Mucosa of descending colon (tissue), 3 donors: ENCODE measurements at regions not wholly inside any gene's neighbourhood (a gene's known extent, or its start where the extent isn't known, plus 50 kb on each side); places are given as distances from the start of the nearest gene placed in this dataset.

Experiments used
- ATAC-seq: fragments of 200-7000 bp; cut with Tn5 transposase; one replicate; pipeline ENCODE4 v1.9.1; 2020; ENCODE audit warnings: mild to moderate bottlenecking, moderate library complexity
- DNase-seq, 3 donors: peaks; one replicate each; pipeline ENCODE4 v3.0.0-alpha.2; 2020
- H3K36me3 ChIP-seq: fragments of 200-600 bp; one replicate; pipeline ENCODE4 v1.8.0; 2021; ENCODE audit warnings: low read depth, mild to moderate bottlenecking
- H3K4me1 ChIP-seq: fragments of 200-600 bp; one replicate; pipeline ENCODE4 v1.8.0; 2021; ENCODE audit warnings: low read depth, mild to moderate bottlenecking
- H3K4me3 ChIP-seq: fragments of 200-600 bp; one replicate; pipeline ENCODE4 v1.8.0; 2021; ENCODE audit warnings: mild to moderate bottlenecking
- H3K9me3 ChIP-seq: fragments of 200-600 bp; one replicate; pipeline ENCODE4 v1.8.0; 2021; ENCODE audit warnings: mild to moderate bottlenecking
- intact Hi-C, 2 donors: fragments of 100-400 bp; cut with DNase I in 1 of 2; cut with micrococcal nuclease in 1 of 2; formaldehyde crosslinking; loops; one replicate each; pipeline versions ENCODE4 v1.11.0 to v1.11.1; 2022; cut with DNase I, micrococcal nuclease
- TF ChIP-seq, protein P1 (sequence below): fragments of 200-600 bp; IDR thresholded peaks from one replicate; pipeline ENCODE4 v1.8.0; 2022; ENCODE audit warnings: antibody characterized with exemption, mild to moderate bottlenecking
- donor health status: DM: no; HTN: no; CAD: no; lungs with moderate emphysema.
- donor health status: DM: no; HTN: no; CAD: no.
- donor health status: DM: no; HTN: yes; CAD: no.

DNA sequence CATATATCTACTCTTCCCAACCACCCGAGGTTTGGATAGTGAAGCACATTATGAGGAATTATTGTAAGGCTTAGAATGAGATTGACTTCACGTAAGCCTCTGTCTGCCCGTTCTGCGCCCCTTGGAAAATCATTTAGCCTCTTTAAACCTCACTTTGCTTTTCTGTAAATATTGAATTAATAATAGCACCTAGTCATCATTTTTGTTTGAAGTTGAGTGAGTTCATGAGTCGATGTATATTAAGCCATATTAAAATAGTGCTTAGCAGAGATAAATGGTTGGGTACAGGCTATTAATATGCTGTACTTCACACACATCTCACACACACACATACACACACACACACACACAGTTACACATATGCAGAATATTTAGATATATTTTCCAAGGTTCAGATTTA is 344.8 kb upstream of the EYS start:
- peaks cover 13% of the 10 kb centered on the region for H3K9me3 ChIP-seq
- H3K4me1 ChIP-seq: no peaks in the 10 kb centered on the region
- H3K36me3 ChIP-seq: no peaks in the 10 kb centered on the region
- H3K4me3 ChIP-seq: no peak overlapping the region
- DNase-seq: no peak
- ATAC-seq: no peak
- TF ChIP-seq, protein P1, sequence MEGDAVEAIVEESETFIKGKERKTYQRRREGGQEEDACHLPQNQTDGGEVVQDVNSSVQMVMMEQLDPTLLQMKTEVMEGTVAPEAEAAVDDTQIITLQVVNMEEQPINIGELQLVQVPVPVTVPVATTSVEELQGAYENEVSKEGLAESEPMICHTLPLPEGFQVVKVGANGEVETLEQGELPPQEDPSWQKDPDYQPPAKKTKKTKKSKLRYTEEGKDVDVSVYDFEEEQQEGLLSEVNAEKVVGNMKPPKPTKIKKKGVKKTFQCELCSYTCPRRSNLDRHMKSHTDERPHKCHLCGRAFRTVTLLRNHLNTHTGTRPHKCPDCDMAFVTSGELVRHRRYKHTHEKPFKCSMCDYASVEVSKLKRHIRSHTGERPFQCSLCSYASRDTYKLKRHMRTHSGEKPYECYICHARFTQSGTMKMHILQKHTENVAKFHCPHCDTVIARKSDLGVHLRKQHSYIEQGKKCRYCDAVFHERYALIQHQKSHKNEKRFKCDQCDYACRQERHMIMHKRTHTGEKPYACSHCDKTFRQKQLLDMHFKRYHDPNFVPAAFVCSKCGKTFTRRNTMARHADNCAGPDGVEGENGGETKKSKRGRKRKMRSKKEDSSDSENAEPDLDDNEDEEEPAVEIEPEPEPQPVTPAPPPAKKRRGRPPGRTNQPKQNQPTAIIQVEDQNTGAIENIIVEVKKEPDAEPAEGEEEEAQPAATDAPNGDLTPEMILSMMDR: no peak
- intact Hi-C loops: no loop called here

DNA sequence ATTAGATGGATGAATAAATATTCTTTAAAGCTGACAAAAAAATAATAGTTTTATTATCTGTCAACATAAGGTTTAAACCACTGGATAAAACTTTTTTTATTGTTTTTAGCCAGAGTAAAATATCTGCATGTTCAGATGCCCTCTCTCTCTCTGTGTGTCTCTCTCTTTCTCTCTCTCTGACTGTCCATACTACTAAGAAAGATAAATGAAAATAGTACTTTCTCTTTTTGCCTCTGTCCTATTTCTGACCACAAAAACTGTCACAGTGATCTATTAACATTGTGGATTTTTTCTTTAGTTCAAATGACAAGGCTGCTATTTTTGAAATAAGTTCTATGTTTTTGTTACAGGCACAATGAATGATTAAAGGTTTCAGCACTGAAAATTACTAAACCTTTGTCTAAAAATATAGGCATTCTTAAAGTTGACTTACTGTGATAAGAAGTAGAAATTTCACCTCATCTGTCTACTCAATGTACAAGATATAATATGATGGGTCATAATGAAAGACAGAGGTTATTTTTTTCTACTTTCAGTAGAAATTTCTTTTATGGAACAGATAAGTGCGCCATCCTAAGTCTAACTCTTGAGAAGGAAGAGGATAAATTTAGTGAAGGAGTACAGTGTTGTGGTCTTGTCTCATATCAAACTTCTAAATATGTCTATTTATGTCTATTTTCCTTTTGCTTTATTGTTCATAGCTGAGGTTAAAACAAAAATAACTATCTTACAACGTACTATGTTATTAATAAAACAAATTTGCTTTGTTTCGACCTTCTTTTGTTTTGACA is 341.9 kb upstream of the EYS start:
- H3K4me1 ChIP-seq: no peaks in the 10 kb centered on the region
- DNase-seq (no peak), ATAC-seq (no peak)
- TF ChIP-seq, protein P1: no peak
- no peaks in the 10 kb centered on the region for H3K36me3 ChIP-seq
- peaks cover 31% of the 10 kb centered on the region for H3K9me3 ChIP-seq
- no peak overlapping the region for H3K4me3 ChIP-seq
- intact Hi-C loops: no loop called here

DNA sequence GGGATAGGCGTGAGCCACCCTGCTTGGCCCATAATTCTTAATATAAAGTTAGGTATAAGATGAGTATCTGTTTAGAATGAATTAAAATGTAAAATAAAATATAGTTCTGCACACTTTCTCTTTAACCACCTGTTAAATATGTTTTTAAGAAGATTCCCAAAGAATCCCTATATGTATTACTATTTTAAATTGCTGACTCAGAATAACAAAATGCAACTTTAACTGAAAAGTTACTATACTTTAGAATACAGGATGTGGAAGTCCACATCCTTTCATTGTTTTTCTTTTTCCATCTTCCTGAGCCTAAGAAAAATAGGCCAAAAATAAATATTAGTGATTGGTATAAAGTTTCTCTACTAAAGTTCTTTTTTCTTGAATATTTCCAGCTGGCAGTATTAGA is 325.6 kb upstream of the EYS start:
- Histone ChIP-seq H3K9me3 (peaks cover 38% of the 10 kb centered on the region), H3K36me3 (no peaks in the 10 kb centered on the region), H3K4me1 (no peaks in the 10 kb centered on the region), H3K4me3 (no peak overlapping the region)
- ATAC-seq: no peak
- intact Hi-C loops: no loop called here
- TF ChIP-seq, protein P1: no peak
- no peak for DNase-seq

DNA sequence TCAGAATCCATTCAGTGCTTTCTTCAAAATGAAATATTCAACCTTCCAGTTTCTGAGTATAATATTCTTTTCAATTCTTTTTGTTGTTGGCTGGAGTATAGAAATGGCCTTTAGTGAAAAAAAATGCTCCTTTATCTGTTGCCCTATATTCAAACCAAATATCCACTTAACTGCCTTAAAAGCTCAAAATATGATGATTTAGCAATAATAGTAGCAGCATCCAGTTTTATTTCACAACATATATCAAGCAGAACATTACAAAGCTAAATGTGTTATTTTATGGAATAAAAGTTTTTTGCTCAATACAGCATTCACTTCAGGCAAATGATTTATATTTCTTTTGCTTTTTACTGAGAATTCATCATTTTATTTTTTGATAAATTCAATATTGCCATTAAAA is 322.4 kb upstream of the EYS start:
- no peak for ATAC-seq
- intact Hi-C loops: no loop called here
- peaks cover 34% of the 10 kb centered on the region for H3K9me3 ChIP-seq

DNA sequence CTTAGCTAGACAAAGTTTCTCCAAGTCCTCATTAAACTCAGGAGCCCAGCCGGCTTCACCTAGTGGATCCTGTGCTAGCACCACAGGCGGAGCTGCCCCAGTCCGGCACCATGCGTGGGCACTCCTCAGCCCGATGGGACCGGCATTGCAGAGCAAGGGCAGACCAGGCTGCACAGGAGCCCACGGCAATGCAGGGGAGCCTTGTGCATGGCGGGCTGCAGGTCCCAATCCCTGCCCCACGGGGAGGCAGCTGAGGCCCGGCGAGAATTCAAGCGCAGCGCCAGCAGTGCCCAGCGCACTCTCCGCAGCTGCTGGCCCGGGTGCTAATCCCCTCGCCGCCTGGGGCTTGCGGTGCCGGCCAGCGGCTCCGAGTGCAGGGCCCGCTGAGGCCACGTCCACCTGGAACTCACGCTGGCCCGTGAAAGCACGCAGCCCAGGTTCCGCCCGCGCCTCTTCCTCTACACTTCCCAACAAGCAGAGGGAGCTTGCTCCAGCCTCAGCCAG is 292.3 kb upstream of the EYS start:
- no peak for DNase-seq
- intact Hi-C loops: no loop called here
- TF ChIP-seq, protein P1: no peak
- no peaks in the 10 kb centered on the region for H3K4me1 ChIP-seq
- ATAC-seq: no peak
- H3K36me3 ChIP-seq: no peaks in the 10 kb centered on the region
- H3K9me3 ChIP-seq: peaks cover 19% of the 10 kb centered on the region
- H3K4me3 ChIP-seq: no peak overlapping the region

More for the DNA sequence above, 322.4 kb upstream of the EYS start:
- no peak overlapping the region for H3K4me3 ChIP-seq
- TF ChIP-seq, protein P1: no peak
- no peaks in the 10 kb centered on the region for H3K4me1 ChIP-seq
- DNase-seq: no peak
- no peaks in the 10 kb centered on the region for H3K36me3 ChIP-seq
